Loucy (cell line): ENCODE measurements at regions not wholly inside any gene's neighbourhood (a gene's known extent, or its start where the extent isn't known, plus 50 kb on each side); places are given as distances from the start of the nearest gene placed in this dataset.

Experiments
- H2AFZ ChIP-seq: fragments of 200-600 bp; sonication (generic); 2 replicates; pipeline ENCODE4 v1.6.0; 2016; ENCODE audit warnings: antibody characterized with exemption, mild to moderate bottlenecking, low read length, moderate library complexity
- H3F3A ChIP-seq: fragments of 200-600 bp; 2 replicates; pipeline ENCODE4 v1.6.0; 2016; ENCODE audit warnings: antibody characterized with exemption, low read depth, mild to moderate bottlenecking
- H3K27me3 ChIP-seq: fragments of 200-600 bp; sonication (generic); 2 replicates; pipeline ENCODE4 v1.6.1; 2014; ENCODE audit warnings: low read length, mild to moderate bottlenecking; ENCODE audit not compliant: insufficient read depth, poor library complexity, severe bottlenecking
- H3K36me3 ChIP-seq: fragments of 200-600 bp; sonication (generic); 2 replicates; pipeline ENCODE4 v1.6.1; 2016; ENCODE audit warnings: low read length; ENCODE audit not compliant: insufficient read depth
- H3K4me1 ChIP-seq: fragments of 200-600 bp; sonication (generic); 2 replicates; pipeline ENCODE4 v1.5.1; 2014; ENCODE audit warnings: low read length, mild to moderate bottlenecking; ENCODE audit not compliant: insufficient read depth, poor library complexity, severe bottlenecking
- H3K4me2 ChIP-seq: fragments of 200-600 bp; sonication (generic); 2 replicates; pipeline ENCODE4 v1.6.0; 2014; ENCODE audit warnings: antibody characterized with exemption, low read length, low read depth, mild to moderate bottlenecking; ENCODE audit not compliant: poor library complexity, severe bottlenecking
- H3K4me3 ChIP-seq: fragments of 200-600 bp; sonication (generic); 2 replicates; pipeline ENCODE4 v1.5.1; 2014; ENCODE audit warnings: low read length, mild to moderate bottlenecking, mixed read lengths; ENCODE audit not compliant: poor library complexity, severe bottlenecking
- H3K79me2 ChIP-seq: fragments of 200-600 bp; sonication (generic); 2 replicates; pipeline ENCODE4 v1.6.1; 2014; ENCODE audit warnings: low read length; ENCODE audit not compliant: insufficient read depth
- H3K9ac ChIP-seq: fragments of 200-600 bp; sonication (generic); 2 replicates; pipeline ENCODE4 v1.6.0; 2014; ENCODE audit warnings: mild to moderate bottlenecking, low read depth, low read length, moderate library complexity; ENCODE audit not compliant: poor library complexity, severe bottlenecking
- H3K9me2 ChIP-seq: fragments of 200-600 bp; sonication (generic); replicated peaks from 2 replicates; pipeline ENCODE4 v1.6.1; 2016; ENCODE audit warnings: low read depth, low read length, mixed read lengths
- H3K9me3 ChIP-seq: fragments of 200-600 bp; sonication (generic); 2 replicates; pipeline ENCODE4 v1.6.1; 2014; ENCODE audit warnings: mild to moderate bottlenecking, antibody characterized with exemption, low read length, low read depth; ENCODE audit not compliant: insufficient read depth
- H4K20me1 ChIP-seq: fragments of 200-600 bp; sonication (generic); 2 replicates; pipeline ENCODE4 v1.6.0; 2014; ENCODE audit warnings: antibody characterized with exemption, low read length, mild to moderate bottlenecking; ENCODE audit not compliant: insufficient read depth, poor library complexity, severe bottlenecking
- EZH2phosphoT487 ChIP-seq: fragments of 200-600 bp; IDR thresholded peaks from 2 replicates; pipeline ENCODE4 v1.6.1; 2018; ENCODE audit warnings: antibody characterized with exemption, mild to moderate bottlenecking, moderate library complexity, borderline replicate concordance
- TF ChIP-seq, protein P1 (sequence below): fragments of 200-600 bp; sonication (generic); conservative IDR thresholded peaks from 2 replicates; pipeline ENCODE4 v1.5.1; 2014; ENCODE audit warnings: mild to moderate bottlenecking, antibody characterized with exemption, low read length

DNA sequence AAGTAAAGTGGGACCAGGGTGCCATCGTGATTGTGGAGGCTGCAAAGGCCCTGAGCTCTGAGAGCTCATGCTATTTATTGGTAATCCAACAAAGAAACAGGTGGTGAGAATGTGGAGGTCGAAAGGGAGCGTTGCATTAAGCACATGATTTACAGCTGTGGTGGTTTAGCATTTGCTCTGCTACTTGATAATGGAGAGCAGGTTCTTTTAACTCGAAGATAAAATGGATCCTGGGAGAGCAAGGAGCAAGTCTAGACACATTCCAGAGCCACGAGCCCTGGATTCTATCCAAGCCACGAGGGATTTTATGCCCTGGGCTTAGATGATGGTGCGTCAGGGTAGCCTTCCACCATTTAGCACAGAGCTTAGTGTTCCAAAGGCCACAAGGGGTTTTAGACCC is 1710.1 kb upstream of the CDH9 start:
- no peaks in the 10 kb centered on the region for H3F3A ChIP-seq
- no peaks in the 10 kb centered on the region for H3K9me3 ChIP-seq
- no peak overlapping the region for H3K4me2 ChIP-seq
- no peaks in the 10 kb centered on the region for H3K36me3 ChIP-seq
- no peak overlapping the region for H3K4me3 ChIP-seq
- no peak overlapping the region for H2AFZ ChIP-seq
- no peaks in the 10 kb centered on the region for H3K4me1 ChIP-seq
- no peak overlapping the region for H3K9ac ChIP-seq
- TF ChIP-seq, protein P1, sequence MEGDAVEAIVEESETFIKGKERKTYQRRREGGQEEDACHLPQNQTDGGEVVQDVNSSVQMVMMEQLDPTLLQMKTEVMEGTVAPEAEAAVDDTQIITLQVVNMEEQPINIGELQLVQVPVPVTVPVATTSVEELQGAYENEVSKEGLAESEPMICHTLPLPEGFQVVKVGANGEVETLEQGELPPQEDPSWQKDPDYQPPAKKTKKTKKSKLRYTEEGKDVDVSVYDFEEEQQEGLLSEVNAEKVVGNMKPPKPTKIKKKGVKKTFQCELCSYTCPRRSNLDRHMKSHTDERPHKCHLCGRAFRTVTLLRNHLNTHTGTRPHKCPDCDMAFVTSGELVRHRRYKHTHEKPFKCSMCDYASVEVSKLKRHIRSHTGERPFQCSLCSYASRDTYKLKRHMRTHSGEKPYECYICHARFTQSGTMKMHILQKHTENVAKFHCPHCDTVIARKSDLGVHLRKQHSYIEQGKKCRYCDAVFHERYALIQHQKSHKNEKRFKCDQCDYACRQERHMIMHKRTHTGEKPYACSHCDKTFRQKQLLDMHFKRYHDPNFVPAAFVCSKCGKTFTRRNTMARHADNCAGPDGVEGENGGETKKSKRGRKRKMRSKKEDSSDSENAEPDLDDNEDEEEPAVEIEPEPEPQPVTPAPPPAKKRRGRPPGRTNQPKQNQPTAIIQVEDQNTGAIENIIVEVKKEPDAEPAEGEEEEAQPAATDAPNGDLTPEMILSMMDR: no peak
- TF ChIP-seq EZH2phosphoT487: no peak
- no peaks in the 10 kb centered on the region for H3K9me2 ChIP-seq
- H3K79me2 ChIP-seq: no peaks in the 10 kb centered on the region
- H3K27me3 ChIP-seq: no peaks in the 10 kb centered on the region
- no peaks in the 10 kb centered on the region for H4K20me1 ChIP-seq

DNA sequence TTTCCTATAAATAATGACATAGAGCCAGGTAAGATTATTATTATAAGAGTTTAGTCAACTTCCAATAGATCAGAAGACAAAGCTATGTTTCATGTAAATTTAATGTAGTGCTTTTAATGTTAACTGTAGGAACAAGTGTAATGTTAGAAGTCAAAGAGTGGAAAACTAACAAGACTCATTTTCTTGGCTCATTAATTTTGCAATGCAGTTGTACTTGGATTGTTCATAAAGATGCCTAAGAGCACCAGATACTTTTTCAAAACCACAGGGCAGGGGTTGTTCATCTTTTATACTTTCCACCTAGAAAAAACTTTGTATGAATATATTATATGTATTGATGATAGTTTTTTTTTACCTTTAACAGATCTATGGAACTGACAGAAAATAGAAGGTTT is 1705.3 kb upstream of the CDH9 start:
- no peak overlapping the region for H3K4me2 ChIP-seq
- no peaks in the 10 kb centered on the region for H3K9me2 ChIP-seq
- TF ChIP-seq, protein P1: no peak
- no peak for TF ChIP-seq EZH2phosphoT487
- no peaks in the 10 kb centered on the region for H3K79me2 ChIP-seq
- H4K20me1 ChIP-seq: no peaks in the 10 kb centered on the region
- no peaks in the 10 kb centered on the region for H3K27me3 ChIP-seq
- H3K4me1 ChIP-seq: no peaks in the 10 kb centered on the region
- no peak overlapping the region for H3K4me3 ChIP-seq
- no peaks in the 10 kb centered on the region for H3F3A ChIP-seq
- H3K9ac ChIP-seq: no peak overlapping the region
- H2AFZ ChIP-seq: no peak overlapping the region
- no peaks in the 10 kb centered on the region for H3K9me3 ChIP-seq
- no peaks in the 10 kb centered on the region for H3K36me3 ChIP-seq

DNA sequence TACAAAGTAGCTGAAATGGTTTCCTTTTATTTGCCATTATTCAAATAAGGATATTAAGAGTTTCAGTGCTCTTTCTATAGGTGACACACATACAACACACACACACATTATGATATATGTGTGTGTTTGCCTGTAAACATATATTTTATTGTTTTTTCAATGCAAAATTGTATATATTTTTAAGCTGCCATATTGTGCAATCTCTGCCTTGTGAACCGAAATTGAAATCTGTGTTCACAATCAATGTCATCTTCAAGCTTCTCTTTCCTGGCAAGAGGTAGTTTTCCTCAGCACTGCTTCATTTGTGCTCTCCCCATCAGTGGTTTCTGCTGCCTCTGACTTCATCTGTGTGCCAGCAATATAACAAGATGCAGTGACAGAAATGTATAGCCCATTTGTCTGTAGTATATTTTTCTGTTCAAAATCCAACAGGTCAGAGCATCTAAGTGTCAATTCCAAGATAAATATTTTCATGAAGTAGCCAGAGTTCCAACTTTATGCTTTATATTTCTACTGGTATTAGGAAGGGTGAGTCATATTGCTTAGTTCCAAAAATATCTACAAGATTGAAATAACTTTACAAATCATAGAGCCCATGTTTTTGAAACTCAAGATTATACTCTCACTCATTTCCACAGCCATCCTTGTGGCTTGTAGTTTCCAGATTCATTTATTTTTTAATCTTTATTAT is 1704.8 kb upstream of the CDH9 start:
- H3K9me3 ChIP-seq: no peaks in the 10 kb centered on the region
- TF ChIP-seq, protein P1: no peak
- no peak for TF ChIP-seq EZH2phosphoT487
- H3K9ac ChIP-seq: no peak overlapping the region
- H3K36me3 ChIP-seq: no peaks in the 10 kb centered on the region
- no peaks in the 10 kb centered on the region for H4K20me1 ChIP-seq
- H3K4me2 ChIP-seq: no peak overlapping the region
- H3K79me2 ChIP-seq: no peaks in the 10 kb centered on the region
- no peaks in the 10 kb centered on the region for H3K9me2 ChIP-seq
- no peaks in the 10 kb centered on the region for H3K4me1 ChIP-seq
- no peaks in the 10 kb centered on the region for H3F3A ChIP-seq
- H3K4me3 ChIP-seq: no peak overlapping the region
- H3K27me3 ChIP-seq: no peaks in the 10 kb centered on the region
- no peak overlapping the region for H2AFZ ChIP-seq
